HG03439 (cell line): ENCODE measurements at regions not wholly inside any gene's neighbourhood (a gene's known extent, or its start where the extent isn't known, plus 50 kb on each side); places are given as distances from the start of the nearest gene placed in this dataset.
"Not testable (repeated sequence)": the region's sequence is repeated elsewhere in the genome, so short reads cannot be mapped to it uniquely, and the experiment has no call there.

Source experiments
- ATAC-seq: cut with Tn5 transposase; IDR thresholded peaks from one replicate; pipeline ENCODE4 v1.9.1; 2021; ENCODE audit warnings: mild to moderate bottlenecking, moderate library complexity; ENCODE audit not compliant: unreplicated experiment

DNA sequence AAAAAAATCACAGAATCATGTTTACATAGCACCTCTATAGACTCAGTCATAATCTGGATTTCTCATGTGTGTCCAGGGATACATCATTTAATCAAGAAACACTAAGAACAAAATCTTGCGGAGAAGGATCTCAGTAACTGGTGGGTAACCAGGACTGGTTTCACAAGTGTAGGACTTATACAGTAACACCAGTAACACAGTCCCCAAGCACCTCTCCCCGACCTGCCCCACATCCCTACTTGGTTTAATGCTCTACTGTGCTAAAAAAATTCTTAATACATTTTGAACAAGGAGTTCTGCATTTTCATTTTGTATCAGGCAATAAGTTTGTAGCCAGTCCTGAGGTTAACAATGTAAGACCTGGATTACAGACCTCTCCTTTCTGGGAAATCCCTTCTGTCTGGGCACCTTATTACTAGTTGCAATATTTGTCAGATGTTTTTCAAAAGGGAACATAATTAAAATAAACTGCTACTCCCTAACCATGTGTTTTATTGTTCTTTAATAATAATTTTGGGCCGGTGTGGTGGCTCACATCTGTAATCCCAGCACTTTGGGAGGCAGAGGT is 57.6 kb upstream of the BBX start:
- no peak for ATAC-seq

GRCh38 chr3:107468782-107469181 is 54.0 kb upstream of the BBX start:
- no peak for ATAC-seq

- ATAC-seq, result not testable (repeated sequence)
Observed at GRCh38 chr3:107470496-107470895, 52.3 kb upstream of the BBX start.
